ENCODE measurements at regions not wholly inside any gene's neighbourhood (a gene's known extent, or its start where the extent isn't known, plus 50 kb on each side); places are given as distances from the start of the nearest gene placed in this dataset.

GRCh38 chr18:64872710-64873458 is 724.0 kb upstream of the LINC00305 start:
- DNase-seq (ENCODE audit: low read depth, low spot score): no peak

DNA sequence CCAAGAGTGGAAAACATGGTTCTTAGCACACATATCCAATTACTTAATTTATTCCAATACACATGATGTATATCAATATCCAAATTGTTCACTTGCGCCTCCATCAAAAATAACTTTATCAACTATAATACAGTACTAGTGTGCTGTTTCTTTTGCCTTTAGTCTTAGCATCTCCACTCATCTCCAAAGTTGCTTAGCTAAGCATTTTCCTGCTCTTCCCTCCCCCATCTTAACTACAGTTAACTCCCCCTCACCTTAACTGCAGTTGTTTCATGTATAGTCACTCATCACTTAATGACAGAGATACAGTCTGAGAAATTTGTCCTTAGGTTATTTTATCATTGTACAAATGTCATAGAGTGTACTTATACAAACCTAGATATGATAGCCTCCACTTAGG is 705.2 kb upstream of the LINC00305 start:
- DNase-seq (ENCODE audit: low read depth, low spot score): no peak

- DNase-seq (ENCODE audit: low read depth, low spot score): no peak
Measured at GRCh38 chr18:64852281-64852680, 703.4 kb upstream of the LINC00305 start.

- no peak for DNase-seq (ENCODE audit: low read depth, low spot score)
Measured at GRCh38 chr18:64851726-64852125, 702.8 kb upstream of the LINC00305 start.

GRCh38 chr18:64850791-64851190 is 701.9 kb upstream of the LINC00305 start:
- DNase-seq (ENCODE audit: low read depth, low spot score): no peak

- no peak for DNase-seq (ENCODE audit: low read depth, low spot score)
Measured at GRCh38 chr18:64840911-64841701, 692.2 kb upstream of the LINC00305 start.

- no peak for DNase-seq (ENCODE audit: low read depth, low spot score)
Measured at GRCh38 chr18:64810354-64810753, 661.5 kb upstream of the LINC00305 start.

DNA sequence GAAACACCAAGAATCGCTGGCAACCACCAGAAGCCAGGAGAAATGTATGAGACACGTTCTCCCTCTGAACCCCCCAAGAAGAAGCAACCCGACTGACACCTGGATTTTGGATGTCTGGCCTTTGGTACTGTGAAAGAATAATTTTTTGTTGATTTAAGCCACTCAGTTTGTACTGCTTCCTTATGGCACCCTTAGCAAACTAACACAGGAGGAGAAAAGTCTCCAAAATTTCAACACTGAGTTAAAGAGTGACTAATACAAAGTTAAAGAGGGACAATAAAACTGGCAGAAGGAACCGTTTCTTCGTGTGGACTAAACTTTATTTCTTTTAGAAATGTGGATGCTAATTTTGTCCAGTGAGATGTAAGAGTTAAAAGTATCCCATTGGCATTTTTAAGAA is 660.9 kb upstream of the LINC00305 start:
- no peak for DNase-seq (ENCODE audit: low read depth, low spot score)

DNA sequence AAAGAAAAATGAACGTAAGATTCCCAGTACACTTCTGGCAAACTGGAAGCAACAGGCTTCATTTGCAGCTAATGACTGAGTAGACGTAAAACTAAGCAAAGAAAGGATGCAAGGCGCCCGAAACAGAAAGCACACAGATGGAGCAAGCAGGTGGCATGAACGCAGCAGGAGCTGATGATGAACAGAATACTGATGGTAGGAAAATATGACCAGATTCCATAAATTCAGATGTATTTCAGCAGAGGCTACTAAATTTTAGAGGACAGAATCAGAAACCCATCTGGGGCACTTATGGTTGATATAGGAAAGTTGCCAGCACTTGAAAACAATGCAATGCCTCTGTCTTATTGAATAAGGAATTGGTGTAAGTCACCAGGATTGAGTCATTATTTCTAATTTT is 658.7 kb upstream of the LINC00305 start:
- DNase-seq (ENCODE audit: low read depth, low spot score): no peak

DNA sequence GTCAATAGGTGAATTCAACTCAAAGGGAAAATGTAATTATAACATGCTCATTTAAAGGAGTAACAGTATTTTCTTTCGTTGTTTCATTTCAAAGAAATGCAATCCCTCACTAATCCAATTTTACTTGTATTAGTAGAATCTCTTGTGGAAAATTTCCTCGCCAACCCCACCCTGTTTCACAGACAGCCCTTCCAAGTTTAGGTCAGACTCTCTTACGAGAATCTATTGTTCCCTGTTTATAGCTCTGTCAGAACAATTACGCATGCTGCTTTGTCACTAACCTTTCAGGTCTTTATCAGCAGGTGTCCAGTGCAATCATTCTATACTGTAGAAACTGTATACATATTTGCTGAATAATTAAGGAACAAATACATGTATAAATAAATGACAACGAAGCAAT is 657.8 kb upstream of the LINC00305 start:
- DNase-seq (ENCODE audit: low read depth, low spot score): no peak

DNA sequence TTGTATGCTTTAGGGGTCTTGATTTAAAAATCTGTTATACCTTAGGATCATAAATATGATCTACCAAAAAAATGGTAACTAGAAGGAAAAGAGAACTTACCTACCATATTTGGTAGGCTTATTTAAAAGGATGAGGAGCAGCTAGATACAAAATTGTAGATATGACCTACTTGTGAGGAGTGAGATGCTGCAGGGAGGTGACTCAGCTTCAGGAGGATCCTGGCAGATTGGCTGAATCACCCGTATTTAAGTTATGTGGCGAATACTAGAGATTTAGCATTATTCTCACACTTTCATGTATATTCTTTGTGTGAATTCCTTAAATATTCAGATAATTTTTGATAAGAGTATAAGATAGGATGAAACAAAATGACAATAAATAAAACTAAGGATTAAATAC is 657.3 kb upstream of the LINC00305 start:
- no peak for DNase-seq (ENCODE audit: low read depth, low spot score)

GRCh38 chr18:64803471-64803870 is 654.6 kb upstream of the LINC00305 start:
- DNase-seq (ENCODE audit: low read depth, low spot score): no peak

DNA sequence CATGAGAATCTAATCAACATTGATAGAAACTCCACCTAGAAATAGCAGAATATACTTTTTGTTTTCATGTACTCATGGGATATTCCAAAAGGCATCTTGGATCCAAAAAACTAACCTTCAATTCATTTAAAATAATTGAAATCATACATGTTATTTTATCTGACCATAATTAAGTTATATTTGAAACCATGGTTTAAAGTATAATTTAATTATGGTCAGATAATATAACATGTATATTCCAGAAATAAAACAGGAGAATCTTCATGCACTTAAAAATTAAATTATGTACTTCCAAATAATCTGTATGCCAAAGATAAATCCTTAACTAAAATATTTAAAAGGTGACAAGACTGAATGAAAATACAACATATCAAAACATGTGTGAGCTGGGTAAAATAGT is 651.3 kb upstream of the LINC00305 start:
- no peak for DNase-seq (ENCODE audit: low read depth, low spot score)

DNA sequence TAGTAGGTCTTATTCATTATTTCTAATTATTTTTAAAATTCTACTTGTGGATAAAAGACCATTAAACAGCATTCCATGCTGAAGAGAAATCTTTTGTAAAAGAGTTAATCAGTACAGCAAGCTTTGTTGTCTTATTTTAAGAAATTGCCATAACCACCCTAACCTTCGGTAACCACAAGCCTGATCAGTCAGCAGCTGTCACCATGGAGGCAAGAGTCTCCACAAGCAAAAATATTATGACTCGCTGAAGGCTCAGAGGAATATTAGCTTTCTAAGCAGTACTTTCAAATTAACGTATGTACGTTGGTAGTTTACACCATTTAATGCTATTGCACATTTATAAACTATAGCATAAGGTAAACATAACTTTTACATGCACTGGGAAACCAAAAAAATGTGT is 650.5 kb upstream of the LINC00305 start:
- DNase-seq (ENCODE audit: low read depth, low spot score): no peak

- DNase-seq (ENCODE audit: low read depth, low spot score): no peak
Measured at GRCh38 chr18:64791236-64791635, 642.3 kb upstream of the LINC00305 start.

GRCh38 chr18:64785686-64786085 is 636.8 kb upstream of the LINC00305 start:
- no peak for DNase-seq (ENCODE audit: low read depth, low spot score)

- no peak for DNase-seq (ENCODE audit: low read depth, low spot score)
Measured at GRCh38 chr18:64777556-64777955, 628.7 kb upstream of the LINC00305 start.

DNA sequence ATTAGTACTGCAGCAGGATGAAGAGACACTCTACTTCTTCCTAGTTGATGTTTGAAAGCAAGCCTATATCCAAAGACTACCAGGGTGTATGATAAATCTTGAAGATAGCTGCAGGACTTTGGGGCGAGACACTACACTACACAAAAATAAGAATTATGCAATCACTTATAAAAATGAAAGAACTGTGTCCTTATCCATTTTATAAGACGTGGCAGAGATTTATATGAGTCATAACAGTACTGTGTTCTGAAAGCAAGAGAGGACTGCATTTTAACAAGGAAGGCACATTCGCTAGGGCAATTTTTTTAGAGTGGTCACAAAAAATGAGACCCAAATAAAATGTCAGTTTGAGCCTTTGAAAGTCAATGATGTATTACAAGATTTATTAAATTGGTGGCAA is 617.0 kb upstream of the LINC00305 start:
- no peak for DNase-seq (ENCODE audit: low read depth, low spot score)

DNA sequence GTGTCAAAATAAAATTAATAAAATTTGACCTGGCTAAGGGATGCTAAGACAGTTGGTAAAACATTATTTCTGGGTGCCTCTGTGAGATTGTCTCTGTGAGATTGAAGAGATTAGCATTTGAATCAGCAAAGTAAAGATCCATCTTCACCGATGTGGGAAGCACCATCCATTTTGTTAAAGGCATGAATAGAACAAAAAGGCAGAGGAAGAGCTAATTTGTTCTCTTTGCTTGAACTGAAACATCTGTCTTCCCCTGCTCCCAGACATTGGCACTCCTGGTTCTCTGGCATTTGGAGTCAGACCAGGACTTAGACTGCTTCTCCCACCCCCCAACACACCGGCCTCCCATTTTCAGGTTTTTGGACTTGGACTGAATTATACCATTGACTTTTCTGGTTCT is 603.8 kb upstream of the LINC00305 start:
- no peak for DNase-seq (ENCODE audit: low read depth, low spot score)

DNA sequence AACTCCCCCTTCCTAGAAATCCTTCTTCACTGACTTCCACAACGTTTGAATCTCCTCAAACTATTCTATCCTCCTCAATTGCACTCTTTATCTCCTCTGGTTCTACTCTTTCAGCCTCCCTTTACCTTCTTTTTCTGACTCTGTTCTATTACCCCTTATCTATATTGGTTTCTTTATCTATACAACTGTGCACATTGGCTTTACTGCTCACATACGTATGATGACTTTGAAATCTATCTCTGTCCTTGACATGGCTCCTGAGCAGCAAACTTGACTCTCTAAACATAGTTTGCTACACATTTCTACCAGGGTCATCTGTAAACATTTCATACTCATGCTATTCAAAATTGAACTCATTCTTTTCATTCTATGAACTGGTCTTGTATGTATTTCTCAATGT is 601.0 kb upstream of the LINC00305 start:
- DNase-seq (ENCODE audit: low read depth, low spot score): no peak

DNA sequence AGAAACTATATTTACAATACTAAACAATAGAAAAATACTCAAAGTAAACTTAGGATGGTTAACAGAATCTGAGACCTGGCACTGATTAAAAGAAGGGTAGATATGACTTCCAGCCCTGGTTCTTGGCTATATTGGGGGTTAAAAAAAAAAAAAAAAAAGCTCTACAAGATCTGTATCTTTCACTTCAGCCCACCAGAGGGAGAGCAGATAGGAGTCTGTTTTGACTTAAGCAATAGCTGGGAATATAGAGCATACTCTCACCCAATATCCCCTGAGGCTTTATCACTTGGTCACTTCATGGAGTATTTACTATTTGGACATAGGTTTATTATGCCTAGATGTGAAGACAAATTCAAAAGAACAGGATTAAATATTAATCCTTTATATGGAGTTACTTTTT is 598.9 kb upstream of the LINC00305 start:
- DNase-seq (ENCODE audit: low read depth, low spot score): no peak

- DNase-seq (ENCODE audit: low read depth, low spot score): no peak
Measured at GRCh38 chr18:64742898-64743297, 594.0 kb upstream of the LINC00305 start.

DNA sequence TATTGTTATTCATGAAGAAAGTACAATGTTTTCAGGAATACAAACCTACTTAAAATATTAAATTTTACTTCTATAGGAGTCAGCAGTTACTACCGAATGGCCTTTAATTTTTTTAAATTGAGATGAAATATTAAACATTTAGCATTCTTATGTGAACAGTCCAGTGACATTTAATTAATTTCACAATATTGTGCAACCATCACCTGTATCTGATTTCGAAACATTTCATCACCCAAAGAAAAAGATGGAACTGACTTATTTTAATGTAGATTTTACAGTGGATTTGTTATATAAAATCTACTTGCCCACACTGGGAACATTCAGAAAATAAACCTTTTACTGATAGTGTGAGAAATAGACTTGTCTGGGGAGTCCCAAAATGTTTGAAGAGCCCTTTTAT is 585.2 kb upstream of the LINC00305 start:
- no peak for DNase-seq (ENCODE audit: low read depth, low spot score)
